ENCODE measurements at regions not wholly inside any gene's neighbourhood (a gene's known extent, or its start where the extent isn't known, plus 50 kb on each side); places are given as distances from the start of the nearest gene placed in this dataset.

DNA sequence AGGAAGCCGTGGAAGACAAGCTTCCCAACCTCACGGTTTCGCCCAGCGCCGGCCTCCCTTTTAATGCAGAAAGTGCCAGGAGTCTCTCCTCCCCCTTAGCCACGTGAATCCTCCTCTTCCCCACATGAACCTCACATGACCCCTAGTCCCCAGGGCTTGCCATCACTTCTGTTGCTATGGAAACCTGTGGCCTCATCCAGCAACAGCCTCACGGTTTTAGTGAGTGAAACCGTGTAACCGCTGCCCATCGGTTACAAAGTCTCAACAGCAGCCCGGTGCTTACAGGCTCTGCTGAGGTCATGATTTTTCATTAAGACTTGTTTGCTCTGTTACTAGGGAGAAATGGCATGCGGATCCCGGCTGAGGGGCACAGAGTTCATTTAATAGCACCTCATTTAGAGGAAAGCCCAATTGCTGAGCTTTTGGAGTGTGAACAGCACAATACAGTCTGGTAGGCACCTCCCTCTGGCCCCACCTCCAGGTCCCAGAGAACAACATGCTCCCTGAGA is 143.2 kb upstream of the BACE2 start (continued):
- TF ChIP-seq, protein P1, sequence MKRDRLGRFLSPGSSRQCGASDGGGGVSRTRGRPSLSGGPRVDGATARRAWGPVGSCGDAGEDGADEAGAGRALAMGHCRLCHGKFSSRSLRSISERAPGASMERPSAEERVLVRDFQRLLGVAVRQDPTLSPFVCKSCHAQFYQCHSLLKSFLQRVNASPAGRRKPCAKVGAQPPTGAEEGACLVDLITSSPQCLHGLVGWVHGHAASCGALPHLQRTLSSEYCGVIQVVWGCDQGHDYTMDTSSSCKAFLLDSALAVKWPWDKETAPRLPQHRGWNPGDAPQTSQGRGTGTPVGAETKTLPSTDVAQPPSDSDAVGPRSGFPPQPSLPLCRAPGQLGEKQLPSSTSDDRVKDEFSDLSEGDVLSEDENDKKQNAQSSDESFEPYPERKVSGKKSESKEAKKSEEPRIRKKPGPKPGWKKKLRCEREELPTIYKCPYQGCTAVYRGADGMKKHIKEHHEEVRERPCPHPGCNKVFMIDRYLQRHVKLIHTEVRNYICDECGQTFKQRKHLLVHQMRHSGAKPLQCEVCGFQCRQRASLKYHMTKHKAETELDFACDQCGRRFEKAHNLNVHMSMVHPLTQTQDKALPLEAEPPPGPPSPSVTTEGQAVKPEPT (CRISPR knock-in tag; IDR thresholded peaks at IDR 0.05; ENCODE audit: low read depth): no peak
- TF ChIP-seq ZNF101 (CRISPR knock-in tag; IDR thresholded peaks at IDR 0.05; ENCODE audit: borderline replicate concordance, low read depth): no peak
- no peak for TF ChIP-seq KDM6A (CRISPR knock-in tag; IDR thresholded peaks at IDR 0.05; ENCODE audit: low read depth)
- TF ChIP-seq POLR2AphosphoS2 (IDR thresholded peaks at IDR 0.05; ENCODE audit: low read depth, low read length): no peak
- TF ChIP-seq TEAD2 (CRISPR knock-in tag; IDR thresholded peaks at IDR 0.05): no peak

DNA sequence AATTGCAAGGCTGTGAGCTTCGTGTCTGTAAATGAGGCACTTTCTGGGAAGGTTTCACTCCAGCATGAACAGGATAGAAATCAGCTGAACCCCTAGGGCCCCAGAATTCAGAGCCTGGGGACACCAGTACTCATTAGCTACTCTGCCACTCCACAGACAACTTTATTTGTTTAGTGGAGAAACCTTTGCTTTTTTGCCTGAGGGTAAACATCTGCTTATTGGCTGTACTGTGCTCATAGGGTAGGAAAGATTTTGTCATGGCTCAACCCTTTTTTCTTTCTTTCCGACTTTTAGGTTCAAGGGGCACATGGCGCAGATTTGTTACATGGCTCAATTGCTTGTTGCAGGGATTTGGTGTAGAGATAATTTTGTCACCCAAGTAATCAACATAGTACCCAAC is 138.4 kb upstream of the BACE2 start:
- ATAC-seq: no peak; the same call in 2 of the 3 replicates
- no peak overlapping the region for H2AFZ ChIP-seq (ENCODE audit: low read length)
- intact Hi-C loops (cut with micrococcal nuclease; ENCODE audit: unreplicated experiment): no loop called here
- in situ Hi-C loops (cut with HindIII; ENCODE audit: extremely low pct_ligation_motif_present, low pct_unique_long_range_greater_than_20kb): no loop called here
- H3K27me3 ChIP-seq (ENCODE audit: control insufficient read depth in 1 of 2, insufficient read depth in 2 of 2, low read length in 2 of 2): no peaks in the 10 kb centered on the region
- ChIA-PET CTCF (ENCODE audit: low intra/inter-chr PET ratio, low total read pairs) (no interaction called here), POLR2A (no interaction called here)
- no peaks in the 10 kb centered on the region for H3K36me3 ChIP-seq (replicated peaks in 1 of 2; ENCODE audit: control insufficient read depth in 1 of 2, insufficient read depth in 2 of 2, low read length in 2 of 2)
- TF ChIP-seq ELF1 (CRISPR knock-in tag; IDR thresholded peaks at IDR 0.05): no peak
- TF ChIP-seq ZNF530 (CRISPR knock-in tag; IDR thresholded peaks at IDR 0.05; ENCODE audit: low read depth): no peak
- TF ChIP-seq, protein P2, sequence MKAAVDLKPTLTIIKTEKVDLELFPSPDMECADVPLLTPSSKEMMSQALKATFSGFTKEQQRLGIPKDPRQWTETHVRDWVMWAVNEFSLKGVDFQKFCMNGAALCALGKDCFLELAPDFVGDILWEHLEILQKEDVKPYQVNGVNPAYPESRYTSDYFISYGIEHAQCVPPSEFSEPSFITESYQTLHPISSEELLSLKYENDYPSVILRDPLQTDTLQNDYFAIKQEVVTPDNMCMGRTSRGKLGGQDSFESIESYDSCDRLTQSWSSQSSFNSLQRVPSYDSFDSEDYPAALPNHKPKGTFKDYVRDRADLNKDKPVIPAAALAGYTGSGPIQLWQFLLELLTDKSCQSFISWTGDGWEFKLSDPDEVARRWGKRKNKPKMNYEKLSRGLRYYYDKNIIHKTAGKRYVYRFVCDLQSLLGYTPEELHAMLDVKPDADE (CRISPR knock-in tag; IDR thresholded peaks at IDR 0.05): no peak
- TF ChIP-seq RAD21 (CRISPR knock-in tag; IDR thresholded peaks at IDR 0.05): no peak
- TF ChIP-seq SSRP1 (CRISPR knock-in tag; IDR thresholded peaks at IDR 0.05): no peak
- no peak for TF ChIP-seq ZNF749 (CRISPR knock-in tag; IDR thresholded peaks at IDR 0.05; ENCODE audit: borderline replicate concordance)
- no peak for TF ChIP-seq NCOR1 (IDR thresholded peaks at IDR 0.05; ENCODE audit: borderline replicate concordance, low read length)
- TF ChIP-seq, protein P3, sequence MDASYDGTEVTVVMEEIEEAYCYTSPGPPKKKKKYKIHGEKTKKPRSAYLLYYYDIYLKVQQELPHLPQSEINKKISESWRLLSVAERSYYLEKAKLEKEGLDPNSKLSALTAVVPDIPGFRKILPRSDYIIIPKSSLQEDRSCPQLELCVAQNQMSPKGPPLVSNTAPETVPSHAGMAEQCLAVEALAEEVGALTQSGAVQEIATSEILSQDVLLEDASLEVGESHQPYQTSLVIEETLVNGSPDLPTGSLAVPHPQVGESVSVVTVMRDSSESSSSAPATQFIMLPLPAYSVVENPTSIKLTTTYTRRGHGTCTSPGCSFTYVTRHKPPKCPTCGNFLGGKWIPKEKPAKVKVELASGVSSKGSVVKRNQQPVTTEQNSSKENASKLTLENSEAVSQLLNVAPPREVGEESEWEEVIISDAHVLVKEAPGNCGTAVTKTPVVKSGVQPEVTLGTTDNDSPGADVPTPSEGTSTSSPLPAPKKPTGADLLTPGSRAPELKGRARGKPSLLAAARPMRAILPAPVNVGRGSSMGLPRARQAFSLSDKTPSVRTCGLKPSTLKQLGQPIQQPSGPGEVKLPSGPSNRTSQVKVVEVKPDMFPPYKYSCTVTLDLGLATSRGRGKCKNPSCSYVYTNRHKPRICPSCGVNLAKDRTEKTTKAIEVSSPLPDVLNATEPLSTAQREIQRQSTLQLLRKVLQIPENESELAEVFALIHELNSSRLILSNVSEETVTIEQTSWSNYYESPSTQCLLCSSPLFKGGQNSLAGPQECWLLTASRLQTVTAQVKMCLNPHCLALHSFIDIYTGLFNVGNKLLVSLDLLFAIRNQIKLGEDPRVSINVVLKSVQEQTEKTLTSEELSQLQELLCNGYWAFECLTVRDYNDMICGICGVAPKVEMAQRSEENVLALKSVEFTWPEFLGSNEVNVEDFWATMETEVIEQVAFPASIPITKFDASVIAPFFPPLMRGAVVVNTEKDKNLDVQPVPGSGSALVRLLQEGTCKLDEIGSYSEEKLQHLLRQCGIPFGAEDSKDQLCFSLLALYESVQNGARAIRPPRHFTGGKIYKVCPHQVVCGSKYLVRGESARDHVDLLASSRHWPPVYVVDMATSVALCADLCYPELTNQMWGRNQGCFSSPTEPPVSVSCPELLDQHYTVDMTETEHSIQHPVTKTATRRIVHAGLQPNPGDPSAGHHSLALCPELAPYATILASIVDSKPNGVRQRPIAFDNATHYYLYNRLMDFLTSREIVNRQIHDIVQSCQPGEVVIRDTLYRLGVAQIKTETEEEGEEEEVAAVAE (CRISPR knock-in tag; IDR thresholded peaks at IDR 0.05; ENCODE audit: borderline replicate concordance): no peak
- TF ChIP-seq MXI1 (IDR thresholded peaks at IDR 0.05; ENCODE audit: borderline replicate concordance, low read depth, low read length): no peak
- TF ChIP-seq KDM6A (CRISPR knock-in tag; IDR thresholded peaks at IDR 0.05; ENCODE audit: low read depth): no peak
- TF ChIP-seq PCBP1 (IDR thresholded peaks at IDR 0.05; ENCODE audit: borderline replicate concordance, low read depth, low read length): no peak
- no peak for TF ChIP-seq PHF20 (CRISPR knock-in tag; IDR thresholded peaks at IDR 0.05)
- no peak overlapping the region for H3K4me3 ChIP-seq (replicated peaks in 1 of 3; ENCODE audit: insufficient read depth in 1 of 3, low read depth in 2 of 3, low read length in 3 of 3)
- H3K9me3 ChIP-seq (ENCODE audit: low read length): 0 out of 2 replicates have a peak, but pooled peaks cover 5% of the 10 kb centered on the region
- H3K9ac ChIP-seq (ENCODE audit: insufficient read depth, low read depth, low read length): no peak overlapping the region
- no peak overlapping the region for H3K27ac ChIP-seq (ENCODE audit: extremely low read length, insufficient read depth, low read length)
- 2% methylated on average over 3 of the region's 3 CpGs for WGBS (ENCODE audit: low lambda C conversion rate)
- no peak for FAIRE-seq
- no peaks in the 10 kb centered on the region for H4K20me1 ChIP-seq (ENCODE audit: insufficient read depth, low read length)
- H3K79me2 ChIP-seq (ENCODE audit: insufficient read depth, low read length): no peaks in the 10 kb centered on the region
- no TSS peak for BruUV-seq (replicated peaks)
- no peak for DNase-seq (ENCODE audit: low spot score)
- peaks cover 8% of the 10 kb centered on the region for H3K4me1 ChIP-seq (ENCODE audit: insufficient read depth, low read length)
- no peak overlapping the region for H3K4me2 ChIP-seq (ENCODE audit: low read depth, low read length)

Data from HepG2 (cell line).